ENCODE measurements at regions not wholly inside any gene's neighbourhood (a gene's known extent, or its start where the extent isn't known, plus 50 kb on each side); places are given as distances from the start of the nearest gene placed in this dataset.

GRCh38 chr6:76490456-76490855, 418.0 kb upstream of the IMPG1 start (continued):
- TF ChIP-seq ZNF646 (CRISPR knock-in tag; IDR thresholded peaks at IDR 0.05) = no peak
- no peak for TF ChIP-seq ZNF747 (CRISPR knock-in tag; IDR thresholded peaks at IDR 0.05; ENCODE audit: borderline replicate concordance)
- TF ChIP-seq TCF7 (IDR thresholded peaks at IDR 0.05; ENCODE audit: low read depth) = no peak
- no peak for TF ChIP-seq EHMT2 (IDR thresholded peaks at IDR 0.05; ENCODE audit: borderline replicate concordance, low read depth, low read length)

GRCh38 chr6:76481101-76481500, 408.6 kb upstream of the IMPG1 start:
- ChIA-PET CTCF (ENCODE audit: low intra/inter-chr PET ratio, low total read pairs) (no interaction called here), POLR2A (no interaction called here)
- intact Hi-C loops (cut with micrococcal nuclease; ENCODE audit: unreplicated experiment) = no loop called here
- Histone ChIP-seq H3K27me3 (ENCODE audit: control insufficient read depth in 1 of 2, insufficient read depth in 2 of 2, low read length in 2 of 2) (no peaks in the 10 kb centered on the region; a peak in 1 of 5 replicates), H3K4me2 (ENCODE audit: low read depth, low read length) (no peak overlapping the region), H3K79me2 (ENCODE audit: insufficient read depth, low read length) (no peaks in the 10 kb centered on the region), H3K36me3 (replicated peaks in 1 of 2; ENCODE audit: control insufficient read depth in 1 of 2, insufficient read depth in 2 of 2, low read length in 2 of 2) (no peaks in the 10 kb centered on the region), H3K4me3 (replicated peaks in 1 of 3; ENCODE audit: insufficient read depth in 1 of 3, low read depth in 2 of 3, low read length in 3 of 3) (no peak overlapping the region), H4K20me1 (ENCODE audit: insufficient read depth, low read length) (no peaks in the 10 kb centered on the region), H2AFZ (ENCODE audit: low read length) (no peak overlapping the region), H3K9me3 (ENCODE audit: low read length) (peaks cover 25% of the 10 kb centered on the region), H3K4me1 (ENCODE audit: insufficient read depth, low read length) (no peaks in the 10 kb centered on the region), H3K27ac (ENCODE audit: extremely low read length, insufficient read depth, low read length) (no peak overlapping the region), H3K9ac (ENCODE audit: insufficient read depth, low read depth, low read length) (no peak overlapping the region)
- ATAC-seq = no peak
- TF ChIP-seq ZNF570 (CRISPR knock-in tag; IDR thresholded peaks at IDR 0.05; ENCODE audit: borderline replicate concordance) = no peak
- WGBS (ENCODE audit: low lambda C conversion rate) = 0% methylated on average over 3 of the region's 3 CpGs
- DNase-seq (ENCODE audit: low spot score) = no peak
- no peak for FAIRE-seq
- no TSS peak for BruUV-seq (replicated peaks)
- in situ Hi-C loops (cut with HindIII; ENCODE audit: extremely low pct_ligation_motif_present, low pct_unique_long_range_greater_than_20kb) = no loop called here

Measured in HepG2 (cell line).